Superior temporal gyrus (tissue), 1 donor: ENCODE measurements at regions not wholly inside any gene's neighbourhood (a gene's known extent, or its start where the extent isn't known, plus 50 kb on each side); places are given as distances from the start of the nearest gene placed in this dataset.

Source experiments
- DNase-seq: peaks from one replicate; pipeline ENCODE4 v3.0.0-alpha.2; 2016; ENCODE audit errors: extremely low spot score

DNA sequence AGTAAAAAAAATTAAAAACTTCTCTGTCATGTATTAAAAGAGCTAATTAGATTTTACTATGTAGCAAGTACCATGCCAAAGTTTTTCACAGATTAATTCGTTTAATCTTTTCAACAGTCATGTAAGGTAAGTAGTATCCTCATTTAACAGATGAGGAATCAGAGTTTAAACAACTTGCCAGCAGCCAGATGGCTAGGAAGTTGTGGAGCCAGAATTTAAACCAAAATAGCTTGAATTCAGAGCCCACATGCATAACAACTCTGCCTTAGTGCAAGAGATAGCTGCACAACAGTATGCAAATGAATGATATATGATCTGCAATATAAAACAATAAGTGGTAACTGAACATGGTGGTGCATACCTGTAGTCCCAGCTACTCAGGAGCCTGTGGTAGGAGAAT lies 75.3 kb downstream of the NAP1L3 start:
- DNase-seq: no peak

DNA sequence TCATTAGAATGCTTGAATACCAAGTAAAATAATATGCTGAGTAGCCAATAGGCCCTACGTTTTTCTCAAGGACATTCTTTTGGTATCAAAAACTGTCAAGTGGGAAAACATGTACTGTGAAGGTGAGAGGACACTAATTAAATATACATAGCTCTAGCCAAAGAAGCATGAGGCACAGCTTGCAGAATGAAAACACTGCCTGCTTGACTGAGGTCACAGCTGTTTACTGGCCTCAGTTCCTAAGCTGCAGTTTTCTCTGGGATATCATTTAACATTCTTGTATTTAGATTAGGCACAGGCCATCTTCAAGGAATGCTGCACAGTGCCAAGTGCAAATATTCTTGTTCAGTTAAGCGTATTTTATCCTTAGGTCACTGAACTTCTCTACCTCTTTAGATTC lies 78.6 kb downstream of the NAP1L3 start:
- no peak for DNase-seq

DNA sequence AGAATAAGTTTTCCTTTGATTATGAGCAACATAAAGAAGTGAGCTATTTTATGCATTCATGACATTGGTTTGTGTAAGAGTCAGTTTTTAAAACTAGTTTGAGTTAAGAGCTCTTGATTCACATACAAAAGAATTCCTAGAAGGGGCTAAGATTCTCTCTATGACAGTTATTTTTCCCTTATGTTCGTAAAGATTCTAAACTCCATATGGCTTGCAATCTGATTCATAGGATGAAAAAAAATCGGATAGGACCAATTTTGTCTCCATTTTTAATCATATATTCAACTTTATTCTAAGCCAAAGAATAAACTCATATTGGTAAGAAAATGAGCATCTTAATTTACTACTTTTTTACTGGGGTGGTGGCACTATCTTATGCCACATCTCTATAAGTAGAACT lies 79.4 kb downstream of the NAP1L3 start:
- DNase-seq: no peak

DNA sequence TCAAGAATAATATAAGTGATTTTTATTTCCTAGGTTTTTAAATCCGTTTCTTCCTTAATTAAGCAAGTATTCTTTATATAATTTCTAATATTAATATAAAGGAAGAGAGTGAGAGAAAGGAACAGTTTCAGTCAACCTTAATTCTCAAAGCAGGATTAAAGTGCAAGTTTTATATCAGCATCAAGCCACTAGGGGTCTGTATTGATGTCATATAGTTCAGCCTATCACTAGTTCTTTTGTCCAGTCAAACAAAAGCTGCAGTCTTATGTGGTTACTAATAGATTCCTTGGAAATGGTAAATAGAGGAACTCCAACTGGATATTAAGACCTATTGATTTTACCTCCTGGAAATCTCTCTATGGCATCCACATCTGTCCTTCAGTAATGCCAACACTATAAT lies 82.0 kb downstream of the NAP1L3 start:
- DNase-seq: peak; percentile 10

DNA sequence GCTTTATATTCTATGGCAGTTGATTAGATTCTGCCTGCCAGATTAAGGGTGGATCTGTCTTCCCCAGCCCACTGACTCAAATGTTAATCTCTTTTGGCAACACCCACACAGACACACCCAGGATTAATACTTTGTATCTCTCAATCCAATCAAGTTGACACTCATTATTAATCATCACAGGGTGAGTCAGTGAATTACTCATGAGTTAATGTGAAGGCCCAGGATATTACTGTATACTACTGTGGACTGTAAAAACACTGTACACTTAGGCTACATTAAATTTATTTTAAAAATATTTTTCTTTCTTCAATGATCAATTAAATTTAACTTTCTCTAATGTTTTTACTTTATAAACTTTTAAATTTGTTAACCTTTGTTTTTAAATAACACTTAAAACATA lies 87.7 kb downstream of the NAP1L3 start:
- DNase-seq: no peak

DNA sequence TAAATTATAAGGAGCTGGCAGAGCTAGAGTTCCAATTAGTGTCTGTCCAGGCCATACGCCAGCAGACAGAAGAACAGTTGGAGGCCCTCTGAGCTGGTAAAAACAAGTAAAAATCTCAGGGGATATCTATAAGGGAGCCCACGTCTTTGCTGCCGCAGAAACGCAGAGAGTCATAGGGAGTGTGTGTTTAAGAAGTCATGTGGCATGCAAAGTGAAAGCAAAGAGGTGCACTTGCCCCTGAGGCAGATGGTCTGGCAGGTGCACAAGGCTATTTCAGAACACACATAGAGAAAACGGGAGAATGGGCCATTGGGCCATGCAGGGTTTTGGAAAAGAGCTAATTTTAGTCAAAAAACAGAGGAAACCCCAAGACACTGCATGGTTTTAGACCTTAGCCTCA lies 92.7 kb downstream of the NAP1L3 start:
- DNase-seq: no peak

DNA sequence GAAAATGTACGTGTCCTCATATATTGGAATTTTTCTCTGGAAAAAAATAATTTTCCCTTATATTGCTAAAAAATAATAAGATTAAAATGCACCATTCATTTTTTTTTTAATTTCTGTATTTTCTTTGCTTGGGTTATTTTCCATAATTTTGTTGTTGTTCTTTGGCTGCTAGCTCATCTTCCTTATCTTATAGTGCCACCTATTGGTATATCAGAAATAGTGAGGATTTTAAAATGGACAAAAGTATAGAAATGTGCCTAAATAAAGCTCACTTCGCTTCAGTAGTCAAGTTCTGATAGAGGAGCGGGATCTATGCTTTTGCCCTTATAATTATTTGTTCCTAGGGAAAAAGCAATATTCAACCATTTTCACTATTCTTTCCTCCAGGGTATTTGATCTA lies 134.8 kb downstream of the NAP1L3 start:
- peak; percentile 12 for DNase-seq

DNA sequence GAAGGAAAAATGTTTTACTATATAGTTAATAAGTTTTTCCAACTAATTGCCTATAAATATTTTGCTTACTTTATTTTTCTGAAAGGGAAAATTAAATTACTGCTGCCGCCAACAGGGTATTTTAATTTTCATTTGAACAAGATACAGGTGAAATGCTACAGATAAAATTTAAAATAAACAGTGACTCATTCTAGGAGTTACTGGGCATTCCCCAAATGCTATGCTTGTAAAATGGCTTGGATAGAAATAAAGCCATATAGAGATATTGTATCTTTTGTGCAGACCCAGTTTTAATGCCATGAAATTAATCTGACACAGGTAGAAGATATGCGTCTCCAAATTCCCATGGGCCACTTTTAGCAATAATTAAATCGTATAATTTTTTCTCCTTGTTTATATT lies 144.5 kb downstream of the NAP1L3 start:
- DNase-seq: no peak
